Stimulated activated CD8-positive, alpha-beta memory T cell treated with anti-CD3 and anti-CD28 coated beads, Interleukin-15, amount 100 ng/mL, for 48 hours (primary cell): ENCODE measurements at regions not wholly inside any gene's neighbourhood (a gene's known extent, or its start where the extent isn't known, plus 50 kb on each side); places are given as distances from the start of the nearest gene placed in this dataset.
"Not testable (repeated sequence)": the region's sequence is repeated elsewhere in the genome, so short reads cannot be mapped to it uniquely, and the experiment has no call there.

Source experiments
- DNase-seq, 2 donors: peaks; one replicate each; pipeline ENCODE4 v3.0.0-alpha.2; 2020; ENCODE audit warnings: low read depth in 2 of 2

GRCh38 chr10:108363576-108363975, 1199.1 kb upstream of the SORCS1 start:
- DNase-seq = no peak

GRCh38 chr10:108362961-108363360, 1198.5 kb upstream of the SORCS1 start:
- no peak for DNase-seq

- DNase-seq = no peak
Measured at GRCh38 chr10:108362296-108362695, 1197.8 kb upstream of the SORCS1 start.

GRCh38 chr10:108360187-108360586, 1195.7 kb upstream of the SORCS1 start:
- DNase-seq = no peak

- DNase-seq = no peak
Measured at GRCh38 chr10:108358912-108359311, 1194.4 kb upstream of the SORCS1 start.

GRCh38 chr10:108352771-108353170, 1188.3 kb upstream of the SORCS1 start:
- DNase-seq = no peak

- DNase-seq = no peak
Measured at GRCh38 chr10:108348215-108348614, 1183.7 kb upstream of the SORCS1 start.

GRCh38 chr10:108346066-108346465, 1181.6 kb upstream of the SORCS1 start:
- no peak for DNase-seq

GRCh38 chr10:108338146-108338545, 1173.6 kb upstream of the SORCS1 start:
- DNase-seq = no peak

GRCh38 chr10:108336836-108337235, 1172.3 kb upstream of the SORCS1 start:
- no peak for DNase-seq

- DNase-seq = no peak
Measured at GRCh38 chr10:108327706-108328105, 1163.2 kb upstream of the SORCS1 start.

- no peak for DNase-seq
Measured at GRCh38 chr10:108323274-108323798, 1158.8 kb upstream of the SORCS1 start.

GRCh38 chr10:108319434-108320222, 1155.1 kb upstream of the SORCS1 start:
- no peak for DNase-seq

- not testable (repeated sequence) for DNase-seq
Measured at GRCh38 chr10:108315636-108316035, 1151.1 kb upstream of the SORCS1 start.

- no peak for DNase-seq
Measured at GRCh38 chr10:108307925-108308312, 1143.4 kb upstream of the SORCS1 start.

GRCh38 chr10:108307250-108307924, 1142.9 kb upstream of the SORCS1 start:
- no peak for DNase-seq

- no peak for DNase-seq
Measured at GRCh38 chr10:108303149-108303548, 1138.6 kb upstream of the SORCS1 start.

GRCh38 chr10:108301002-108301401, 1136.5 kb upstream of the SORCS1 start:
- no peak for DNase-seq

- DNase-seq = no peak
Measured at GRCh38 chr10:108290823-108291222, 1126.3 kb upstream of the SORCS1 start.

- DNase-seq = no peak
Measured at GRCh38 chr10:108275895-108276685, 1111.6 kb upstream of the SORCS1 start.

- no peak for DNase-seq
Measured at GRCh38 chr10:108260383-108260906, 1095.9 kb upstream of the SORCS1 start.

- no peak for DNase-seq
Measured at GRCh38 chr10:108254089-108254488, 1089.6 kb upstream of the SORCS1 start.
